MCF 10A (cell line): ENCODE measurements at regions not wholly inside any gene's neighbourhood (a gene's known extent, or its start where the extent isn't known, plus 50 kb on each side); places are given as distances from the start of the nearest gene placed in this dataset.
A peak's percentile ranks its signal among the peaks of the same experiment; 100 is the strongest.
"Not testable (repeated sequence)": the region's sequence is repeated elsewhere in the genome, so short reads cannot be mapped to it uniquely, and the experiment has no call there.

Experiments
- BruUV-seq: library from RNA; stranded (reverse); fragments of 400-500 nt; replicated peaks from 2 replicates; lab custom pipeline; 2021; lab: Mats Ljungman, UMichigan
- CTCF ChIA-PET: fragments of 300-600 bp; sonication (Branson Sonifier 250); formaldehyde crosslinking; extraction: SDS; loops from one replicate; lab custom pipeline; 2021; ENCODE audit warnings: antibody characterized with exemption, inconsistent platforms; lab: Yijun Ruan, JAX
- POLR2A ChIA-PET: fragments of 300-600, 350-650 bp; sonication (Branson Sonifier 250); formaldehyde crosslinking; extraction: SDS; loops from one replicate; lab custom pipeline; 2020; ENCODE audit warnings: antibody characterized with exemption, inconsistent platforms; lab: Yijun Ruan, JAX
- DNase-seq: peaks from one replicate; pipeline ENCODE4 v3.0.0-alpha.2; 2018; ENCODE audit not compliant: unreplicated experiment
- H3K27ac Mint-ChIP-seq: one replicate; pipeline ENCODE4 v1.8.0; 2022; ENCODE audit warnings: mild to moderate bottlenecking, low read depth, mixed read lengths; ENCODE audit not compliant: unreplicated experiment
- H3K27me3 Mint-ChIP-seq: one replicate; pipeline ENCODE4 v1.8.0; 2022; ENCODE audit warnings: mixed read lengths; ENCODE audit not compliant: insufficient read depth, unreplicated experiment
- H3K36me3 Mint-ChIP-seq: one replicate; pipeline ENCODE4 v1.8.0; 2022; ENCODE audit warnings: mild to moderate bottlenecking, moderate library complexity, mixed read lengths; ENCODE audit not compliant: insufficient read depth, unreplicated experiment
- H3K4me1 Mint-ChIP-seq: one replicate; pipeline ENCODE4 v1.8.0; 2022; ENCODE audit warnings: mixed read lengths; ENCODE audit not compliant: insufficient read depth, unreplicated experiment
- H3K4me3 Mint-ChIP-seq: one replicate; pipeline ENCODE4 v1.8.0; 2022; ENCODE audit warnings: mild to moderate bottlenecking, moderate library complexity, mixed read lengths; ENCODE audit not compliant: unreplicated experiment
- H3K9me3 Mint-ChIP-seq: one replicate; pipeline ENCODE4 v1.8.0; 2022; ENCODE audit warnings: mixed read lengths; ENCODE audit not compliant: unreplicated experiment
- CTCF ChIP-seq: fragments of 200-600 bp; IDR thresholded peaks from one replicate; pipeline ENCODE4 v1.8.0; 2022; ENCODE audit warnings: antibody characterized with exemption, mild to moderate bottlenecking; ENCODE audit not compliant: unreplicated experiment
- intact Hi-C: fragments of 100-400 bp; cut with micrococcal nuclease; formaldehyde crosslinking; loops from 2 replicates; pipeline ENCODE4 v1.14.1; 2022

DNA sequence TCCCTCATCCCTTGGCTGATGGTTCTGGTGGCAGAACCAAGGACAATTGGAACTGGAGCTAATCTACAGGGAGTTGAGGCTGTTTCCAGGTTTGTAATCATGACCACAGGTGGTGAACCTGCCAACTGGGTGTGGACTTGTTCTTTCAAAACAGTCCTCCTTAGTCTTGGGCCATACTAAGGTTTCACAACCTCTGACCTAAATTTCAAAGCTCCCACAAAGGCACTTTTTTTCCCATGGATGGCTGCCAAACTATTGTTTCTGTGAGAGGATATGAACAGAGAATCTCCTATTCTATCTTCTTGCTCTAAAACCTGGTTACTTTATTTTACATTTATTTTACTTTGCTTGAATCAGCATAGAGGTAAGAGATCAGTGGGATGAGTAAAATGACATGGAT is 106.5 kb upstream of the IZUMO3 start:
- intact Hi-C loops = no loop called here
- H3K27ac Mint-ChIP-seq = no peak overlapping the region
- H3K36me3 Mint-ChIP-seq = no peaks in the 10 kb centered on the region
- no peaks in the 10 kb centered on the region for H3K27me3 Mint-ChIP-seq
- H3K4me3 Mint-ChIP-seq = no peak overlapping the region
- ChIA-PET POLR2A (no interaction called here), CTCF (no interaction called here)
- no peaks in the 10 kb centered on the region for H3K4me1 Mint-ChIP-seq
- DNase-seq = peak; percentile 94
- no peak for TF ChIP-seq CTCF
- no TSS peak for BruUV-seq
- H3K9me3 Mint-ChIP-seq = peaks cover 18% of the 10 kb centered on the region

DNA sequence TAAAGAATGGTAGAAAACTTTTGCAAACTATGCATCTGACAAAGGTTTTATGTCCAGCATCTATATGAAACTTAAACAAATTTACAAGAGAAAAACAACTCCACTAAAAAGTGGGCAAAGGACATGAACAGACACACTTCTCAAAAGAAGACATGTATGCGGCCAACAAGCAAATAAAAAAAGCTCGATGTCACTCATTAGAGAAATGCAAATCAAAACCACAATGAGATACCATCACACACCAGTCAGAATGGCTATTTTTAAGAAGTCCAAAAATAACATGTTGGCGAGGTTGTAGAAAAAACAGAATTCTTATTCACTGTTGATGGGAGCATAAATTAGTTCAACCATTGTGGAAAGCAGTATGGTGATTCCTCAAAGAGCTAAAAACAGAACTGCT is 83.1 kb upstream of the IZUMO3 start:
- BruUV-seq, DNase-seq: not testable (repeated sequence)

GRCh38 chr9:24625097-24625496 is 79.4 kb upstream of the IZUMO3 start:
- BruUV-seq = no TSS peak
- CTCF ChIA-PET = no interaction called here
- POLR2A ChIA-PET = no interaction called here
- DNase-seq = no peak
- Mint-ChIP-seq H3K4me1 (no peaks in the 10 kb centered on the region), H3K27me3 (peaks cover 13% of the 10 kb centered on the region), H3K4me3 (no peak overlapping the region), H3K9me3 (peaks cover 19% of the 10 kb centered on the region), H3K27ac (no peak overlapping the region), H3K36me3 (no peaks in the 10 kb centered on the region)
- intact Hi-C loops = no loop called here
- TF ChIP-seq CTCF = no peak

More for the DNA sequence above, 83.1 kb upstream of the IZUMO3 start:
- intact Hi-C loops, H3K4me3 Mint-ChIP-seq, H3K27me3 Mint-ChIP-seq, H3K36me3 Mint-ChIP-seq, H3K27ac Mint-ChIP-seq, H3K4me1 Mint-ChIP-seq, POLR2A ChIA-PET: not testable (repeated sequence)
- H3K9me3 Mint-ChIP-seq = peaks cover 16% of the 10 kb centered on the region
- CTCF ChIA-PET = interaction anchor here (0.6 to 0.7 kb wide), 2 partner anchors 190 to 763 kb away, joined by 3 read pairs; no protein-coding TSS in a partner anchor

DNA sequence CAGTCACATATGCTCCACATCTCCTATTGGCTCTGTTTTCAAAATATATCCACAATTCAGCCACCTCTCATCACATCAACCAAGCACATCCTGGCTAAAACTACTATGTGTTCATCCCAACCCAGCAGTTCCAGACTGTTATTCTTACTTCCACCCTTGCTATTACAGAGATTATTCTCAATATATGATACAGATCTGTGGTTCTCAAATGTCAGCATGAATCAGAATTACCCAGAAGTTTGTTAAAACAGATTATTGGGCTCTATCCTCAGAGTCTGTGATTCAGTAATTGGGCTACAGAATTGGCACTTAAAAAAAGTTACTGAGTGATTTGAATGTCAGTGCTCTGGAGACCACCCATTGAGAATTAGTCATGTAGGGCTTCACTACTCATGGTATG is 78.8 kb upstream of the IZUMO3 start:
- H3K4me3 Mint-ChIP-seq = no peak overlapping the region
- H3K36me3 Mint-ChIP-seq = no peaks in the 10 kb centered on the region
- no peak for DNase-seq
- peaks cover 19% of the 10 kb centered on the region for H3K9me3 Mint-ChIP-seq
- intact Hi-C loops = no loop called here
- POLR2A ChIA-PET = no interaction called here
- no peaks in the 10 kb centered on the region for H3K4me1 Mint-ChIP-seq
- BruUV-seq = no TSS peak
- TF ChIP-seq CTCF = no peak
- no peak overlapping the region for H3K27ac Mint-ChIP-seq
- CTCF ChIA-PET = interaction anchor here (0.5 kb wide), 1 partner anchor 9 kb away, joined by 3 read pairs; no protein-coding TSS in a partner anchor
- H3K27me3 Mint-ChIP-seq = peaks cover 16% of the 10 kb centered on the region

GRCh38 chr9:24620741-24621140 is 75.0 kb upstream of the IZUMO3 start:
- intact Hi-C loops = no loop called here
- H3K36me3 Mint-ChIP-seq = no peaks in the 10 kb centered on the region
- peaks cover 17% of the 10 kb centered on the region for H3K9me3 Mint-ChIP-seq
- BruUV-seq = no TSS peak
- POLR2A ChIA-PET = no interaction called here
- peaks cover 16% of the 10 kb centered on the region for H3K27me3 Mint-ChIP-seq
- H3K4me1 Mint-ChIP-seq = no peaks in the 10 kb centered on the region
- no peak overlapping the region for H3K27ac Mint-ChIP-seq
- no peak overlapping the region for H3K4me3 Mint-ChIP-seq
- DNase-seq = no peak
- CTCF ChIA-PET = no interaction called here
- no peak for TF ChIP-seq CTCF
